Astrocyte of the spinal cord (primary cell): ENCODE measurements at regions not wholly inside any gene's neighbourhood (a gene's known extent, or its start where the extent isn't known, plus 50 kb on each side); places are given as distances from the start of the nearest gene placed in this dataset.

Source experiments
- DNase-seq: peaks from one replicate; pipeline ENCODE4 v3.0.0; 2011; ENCODE audit warnings: low read depth, low spot score
- H3K4me3 ChIP-seq: 2 replicates; pipeline ENCODE4 v1.5.1; 2011; ENCODE audit warnings: low read depth, mild to moderate bottlenecking, low read length, moderate library complexity
- in situ Hi-C: cut with HindIII; loops from 2 replicates; pipeline ENCODE4 v1.10.0; 2017; ENCODE audit warnings: low sequenced_read_pairs
- TF ChIP-seq, protein P1 (sequence below): IDR thresholded peaks from 2 replicates; pipeline ENCODE4 v1.5.1; 2012; ENCODE audit warnings: low read depth, mild to moderate bottlenecking, low read length, inconsistent platforms

DNA sequence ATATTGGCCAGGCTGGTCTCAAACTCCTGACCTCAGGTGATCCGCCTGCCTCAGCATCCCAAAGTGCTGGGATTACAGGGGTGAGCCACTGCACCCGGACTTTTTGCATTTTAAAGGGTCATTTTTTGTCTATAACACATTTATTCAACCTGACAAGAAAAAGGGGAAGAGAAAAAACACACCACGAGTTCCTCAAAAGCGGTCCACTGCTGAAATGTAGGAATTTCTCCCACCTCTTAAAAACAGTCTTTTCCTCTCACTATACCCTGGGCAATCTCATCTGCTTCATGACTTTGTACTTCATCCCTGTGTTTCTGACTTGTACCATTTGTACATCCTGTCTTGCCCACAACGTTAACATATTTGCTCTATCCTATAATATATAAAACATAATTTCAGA lies 413.3 kb upstream of the PTBP2 start:
- in situ Hi-C loops = no loop called here
- TF ChIP-seq, protein P1, sequence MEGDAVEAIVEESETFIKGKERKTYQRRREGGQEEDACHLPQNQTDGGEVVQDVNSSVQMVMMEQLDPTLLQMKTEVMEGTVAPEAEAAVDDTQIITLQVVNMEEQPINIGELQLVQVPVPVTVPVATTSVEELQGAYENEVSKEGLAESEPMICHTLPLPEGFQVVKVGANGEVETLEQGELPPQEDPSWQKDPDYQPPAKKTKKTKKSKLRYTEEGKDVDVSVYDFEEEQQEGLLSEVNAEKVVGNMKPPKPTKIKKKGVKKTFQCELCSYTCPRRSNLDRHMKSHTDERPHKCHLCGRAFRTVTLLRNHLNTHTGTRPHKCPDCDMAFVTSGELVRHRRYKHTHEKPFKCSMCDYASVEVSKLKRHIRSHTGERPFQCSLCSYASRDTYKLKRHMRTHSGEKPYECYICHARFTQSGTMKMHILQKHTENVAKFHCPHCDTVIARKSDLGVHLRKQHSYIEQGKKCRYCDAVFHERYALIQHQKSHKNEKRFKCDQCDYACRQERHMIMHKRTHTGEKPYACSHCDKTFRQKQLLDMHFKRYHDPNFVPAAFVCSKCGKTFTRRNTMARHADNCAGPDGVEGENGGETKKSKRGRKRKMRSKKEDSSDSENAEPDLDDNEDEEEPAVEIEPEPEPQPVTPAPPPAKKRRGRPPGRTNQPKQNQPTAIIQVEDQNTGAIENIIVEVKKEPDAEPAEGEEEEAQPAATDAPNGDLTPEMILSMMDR = no peak
- DNase-seq = no peak
- no peak overlapping the region for H3K4me3 ChIP-seq

DNA sequence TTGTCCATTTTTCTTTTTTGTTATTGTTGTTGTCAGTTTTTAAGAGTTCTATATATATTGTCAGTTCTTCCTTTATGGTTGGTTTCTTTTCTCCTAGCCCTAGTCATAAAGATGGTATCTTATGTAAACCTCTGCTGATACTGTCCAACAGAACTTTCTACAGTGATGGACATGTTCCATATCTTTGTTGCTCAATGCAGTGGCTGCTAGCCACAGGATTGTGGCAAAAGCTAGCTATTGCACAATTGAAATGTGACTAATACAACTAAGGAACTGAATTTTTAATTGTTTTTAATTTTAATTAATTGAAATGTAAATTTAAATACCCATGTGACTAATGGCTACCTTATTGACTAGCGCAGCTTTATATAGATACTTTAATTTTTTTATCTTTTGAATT lies 411.8 kb upstream of the PTBP2 start:
- DNase-seq = peak; percentile 63
- in situ Hi-C loops = no loop called here

DNA sequence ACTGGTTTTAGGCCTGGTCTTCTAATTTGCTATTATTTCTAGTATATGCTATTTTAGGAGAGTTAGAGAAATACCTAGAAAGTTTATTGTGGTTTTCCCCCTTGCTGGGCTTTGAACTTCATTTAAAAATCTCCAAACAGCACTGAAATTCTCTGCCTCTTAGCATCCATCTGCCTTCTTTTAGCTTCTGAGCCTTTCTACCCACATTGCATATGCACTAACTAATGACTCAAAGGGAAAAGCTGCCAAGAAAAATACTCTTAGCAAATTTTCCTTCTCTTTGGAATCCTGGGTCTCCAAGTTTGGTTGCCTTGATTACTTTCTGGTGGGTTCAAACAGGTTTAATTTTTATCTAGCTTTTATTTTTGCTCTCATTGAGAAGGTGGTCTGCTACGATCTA lies 408.4 kb upstream of the PTBP2 start:
- TF ChIP-seq, protein P1 = no peak
- DNase-seq = peak; percentile 91
- in situ Hi-C loops = no loop called here
- H3K4me3 ChIP-seq = no peak overlapping the region

More for the DNA sequence above, 411.8 kb upstream of the PTBP2 start:
- TF ChIP-seq, protein P1 = no peak
- no peak overlapping the region for H3K4me3 ChIP-seq

DNA sequence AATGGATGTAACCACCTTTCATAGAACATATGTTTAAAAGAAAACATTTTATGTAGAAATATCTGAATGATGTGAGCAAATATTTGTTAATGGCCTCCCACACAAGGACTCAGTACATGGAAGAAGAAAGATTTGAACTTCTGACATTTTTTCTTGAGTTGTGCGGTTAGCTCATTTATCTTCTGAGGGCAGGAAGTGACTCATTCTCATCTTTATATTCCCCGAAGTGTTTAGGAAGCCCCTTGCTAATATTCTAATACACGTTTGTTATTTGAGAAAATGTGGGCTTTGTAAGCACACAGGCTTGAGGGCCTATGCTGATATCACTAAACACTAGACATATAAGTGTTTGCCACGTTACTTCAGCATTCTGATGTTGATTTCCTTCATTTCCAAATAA lies 392.5 kb upstream of the PTBP2 start:
- in situ Hi-C loops = no loop called here
- TF ChIP-seq, protein P1 = no peak
- peak; percentile 60 for DNase-seq

DNA sequence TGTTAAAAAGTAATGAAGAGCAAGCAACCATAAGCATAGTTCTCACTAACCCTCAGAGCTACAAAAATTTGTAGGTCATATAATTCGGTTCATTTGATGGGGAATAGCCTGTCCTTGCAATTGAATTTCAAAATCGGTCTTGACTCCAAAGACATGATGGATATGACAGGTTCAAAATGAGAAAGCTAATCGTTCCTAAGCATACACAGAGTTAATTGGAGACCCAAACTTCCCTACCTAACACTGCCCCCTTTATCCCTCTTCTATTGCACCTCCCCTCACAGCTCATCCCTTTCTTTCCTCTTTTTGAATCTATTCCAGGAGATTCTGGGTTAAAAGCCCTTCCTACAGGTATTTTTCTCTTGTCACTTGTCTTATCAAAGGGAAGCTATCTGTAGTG lies 390.0 kb upstream of the PTBP2 start:
- TF ChIP-seq, protein P1 = no peak
- H3K4me3 ChIP-seq = no peak overlapping the region
- in situ Hi-C loops = no loop called here
- no peak for DNase-seq

More for the DNA sequence above, 392.5 kb upstream of the PTBP2 start:
- H3K4me3 ChIP-seq = no peak overlapping the region

DNA sequence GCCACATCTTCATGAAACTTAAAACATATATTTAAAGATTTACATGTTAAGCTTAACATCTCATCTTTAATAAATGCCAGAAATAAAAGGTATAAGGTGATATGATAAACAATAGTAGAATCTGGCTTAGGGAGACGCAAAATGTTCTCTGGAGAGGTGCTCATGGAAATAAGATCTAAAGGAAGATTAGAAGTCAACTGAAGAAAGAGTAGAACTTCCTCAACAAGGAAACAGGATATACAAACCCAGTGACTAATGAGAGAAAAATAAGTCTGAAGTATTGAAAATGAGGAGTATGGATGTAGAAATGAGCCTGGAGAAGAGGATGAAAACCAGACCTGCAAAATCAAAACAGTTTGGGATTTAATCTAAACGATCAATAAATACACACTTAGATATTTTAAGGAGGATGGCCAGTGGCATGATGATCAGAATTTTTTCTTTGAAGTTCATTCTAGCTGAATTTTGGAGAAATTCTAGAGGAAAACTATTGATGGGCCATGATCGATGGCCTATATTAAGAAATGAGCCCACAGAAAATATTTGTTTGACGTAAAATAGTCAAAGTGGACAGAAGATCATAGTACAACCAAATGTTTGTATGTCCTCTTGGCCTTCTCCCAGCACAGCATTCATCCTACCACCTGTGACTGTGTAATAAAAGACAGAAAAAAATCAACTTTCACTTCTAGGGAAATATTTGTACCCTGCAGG lies 387.9 kb upstream of the PTBP2 start:
- in situ Hi-C loops = no loop called here
- no peak for DNase-seq
- H3K4me3 ChIP-seq = no peak overlapping the region
- TF ChIP-seq, protein P1 = no peak
